SW480 (cell line): ENCODE measurements at regions not wholly inside any gene's neighbourhood (a gene's known extent, or its start where the extent isn't known, plus 50 kb on each side); places are given as distances from the start of the nearest gene placed in this dataset.

ENCODE experiments used
- DNase-seq: peaks from one replicate; pipeline ENCODE4 v3.0.0-alpha.2; 2016; ENCODE audit warnings: low spot score

DNA sequence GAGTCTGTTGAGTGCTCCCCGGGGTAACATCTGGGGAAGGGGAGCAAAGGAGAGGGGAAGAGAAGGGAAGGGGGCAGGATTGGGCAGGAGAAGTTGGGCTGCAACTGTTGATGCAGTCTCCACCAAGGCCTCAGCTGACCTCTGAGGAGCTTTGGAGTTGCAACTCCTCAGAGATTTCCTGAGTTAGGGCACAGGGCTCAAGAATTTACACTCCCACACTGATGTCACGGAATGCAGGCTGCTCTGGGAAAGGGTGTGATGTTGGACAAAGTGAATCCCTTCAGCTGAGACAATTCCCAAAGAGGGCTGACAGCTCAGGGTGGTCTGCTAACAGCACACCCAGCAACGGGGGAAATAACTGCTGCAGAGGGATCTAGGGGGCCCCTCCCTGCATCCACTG is 295.6 kb downstream of the PCNX1 start:
- DNase-seq: no peak

DNA sequence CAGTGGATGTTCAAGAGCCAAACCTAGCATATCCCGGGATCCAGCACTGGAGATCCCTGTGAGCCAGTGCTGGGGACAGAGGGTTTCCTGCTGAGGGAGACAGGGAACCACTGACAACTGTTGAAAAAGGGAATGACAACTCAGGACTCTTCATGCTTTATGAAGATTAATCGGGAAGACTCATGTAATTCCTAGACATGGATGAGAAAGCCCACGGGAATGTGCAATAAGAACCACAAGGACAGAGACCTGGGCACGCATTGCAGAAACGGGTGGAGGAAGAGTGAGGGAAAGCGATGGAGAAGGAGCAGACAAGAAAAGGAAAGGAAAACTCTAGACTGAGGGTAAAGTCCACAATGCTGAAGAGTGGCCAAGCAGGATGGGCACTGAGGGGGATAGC is 296.0 kb downstream of the PCNX1 start:
- DNase-seq: no peak

DNA sequence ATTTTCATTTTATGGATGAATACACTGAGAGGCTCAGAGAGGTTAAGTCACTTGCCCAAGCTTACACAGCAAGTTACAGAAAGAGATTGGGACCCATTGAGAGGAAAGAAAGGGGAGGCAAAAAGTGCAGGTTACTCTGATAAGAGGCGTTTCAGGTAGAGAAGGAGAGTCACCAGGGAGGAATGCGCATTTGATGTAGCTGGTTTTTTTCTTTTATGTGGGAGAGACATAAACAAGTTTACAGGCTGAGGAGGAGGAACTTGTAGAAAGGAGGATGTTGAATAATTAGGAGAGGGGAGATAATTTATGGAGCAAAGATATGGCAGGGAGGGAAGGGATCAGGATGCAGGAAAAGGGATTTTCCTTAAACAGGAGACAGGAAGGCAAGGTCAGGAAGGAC is 297.0 kb downstream of the PCNX1 start:
- peak; percentile 32 for DNase-seq

DNA sequence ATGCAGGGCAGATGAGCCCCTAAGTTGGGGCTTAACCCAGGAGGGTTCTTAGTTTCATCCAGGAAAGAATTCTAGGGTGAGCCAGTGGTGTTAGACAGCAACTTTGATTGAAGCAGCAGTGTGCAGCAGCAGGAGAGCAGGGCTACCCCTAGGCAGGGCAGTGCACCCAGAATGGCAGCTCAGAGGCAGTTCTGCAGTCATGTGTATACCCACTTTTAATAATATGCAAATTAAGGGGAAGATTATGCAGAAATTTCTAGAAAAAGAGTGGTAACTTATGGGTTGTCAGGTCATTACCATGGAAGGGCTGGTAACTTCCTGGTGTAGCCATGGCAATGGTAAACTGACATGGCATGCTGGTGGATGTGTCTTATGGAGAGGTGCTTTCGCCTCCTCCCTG is 297.5 kb downstream of the PCNX1 start:
- no peak for DNase-seq

DNA sequence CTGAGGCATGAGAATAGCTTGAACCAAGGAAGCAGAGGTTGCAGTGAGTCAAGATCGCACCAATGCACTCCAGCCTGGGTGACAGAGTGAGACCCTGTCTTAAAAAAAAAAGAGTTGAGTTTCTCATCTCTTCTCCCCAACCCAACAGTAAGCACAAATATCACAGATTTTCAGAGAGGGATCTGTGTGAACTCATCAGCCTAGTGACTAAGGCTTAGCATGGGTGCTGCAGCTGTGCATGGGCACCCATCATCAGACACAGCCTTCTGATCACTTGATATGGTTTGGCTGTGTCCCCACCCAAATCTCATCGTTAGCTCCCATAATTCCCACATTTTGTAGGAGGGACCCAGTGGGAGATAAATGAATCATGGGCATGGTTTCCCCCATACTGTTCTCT is 298.9 kb downstream of the PCNX1 start:
- DNase-seq: no peak

DNA sequence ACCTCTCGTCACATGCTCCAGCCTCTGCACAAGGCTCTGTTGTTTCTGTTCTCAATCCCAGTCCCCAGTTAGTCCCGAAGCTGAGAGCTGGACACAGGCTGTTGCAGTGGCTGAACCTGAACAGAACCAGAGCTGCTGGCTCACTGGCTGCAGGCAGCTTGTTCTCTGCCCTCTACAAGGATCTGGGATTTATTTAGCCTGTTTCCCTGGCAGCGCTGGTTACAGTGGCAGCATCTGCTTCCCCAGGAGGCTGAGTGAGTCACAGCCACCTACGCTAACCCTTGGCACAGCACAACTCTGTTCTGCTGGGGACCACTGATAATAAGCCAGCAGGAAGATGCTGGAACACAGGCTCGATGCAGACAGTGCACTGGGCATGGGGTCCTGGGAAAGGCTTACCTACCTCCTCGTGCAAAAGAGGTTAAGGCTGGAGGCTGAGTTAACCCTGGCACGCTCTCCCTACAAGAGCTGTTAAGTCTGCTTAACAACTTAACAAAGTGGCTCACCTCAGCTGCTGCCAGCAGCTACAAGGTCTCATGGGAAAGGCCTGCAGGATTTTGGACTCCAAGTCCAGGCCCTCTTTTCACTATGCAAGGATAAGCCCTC is 299.6 kb downstream of the PCNX1 start:
- peak; percentile 54 for DNase-seq

DNA sequence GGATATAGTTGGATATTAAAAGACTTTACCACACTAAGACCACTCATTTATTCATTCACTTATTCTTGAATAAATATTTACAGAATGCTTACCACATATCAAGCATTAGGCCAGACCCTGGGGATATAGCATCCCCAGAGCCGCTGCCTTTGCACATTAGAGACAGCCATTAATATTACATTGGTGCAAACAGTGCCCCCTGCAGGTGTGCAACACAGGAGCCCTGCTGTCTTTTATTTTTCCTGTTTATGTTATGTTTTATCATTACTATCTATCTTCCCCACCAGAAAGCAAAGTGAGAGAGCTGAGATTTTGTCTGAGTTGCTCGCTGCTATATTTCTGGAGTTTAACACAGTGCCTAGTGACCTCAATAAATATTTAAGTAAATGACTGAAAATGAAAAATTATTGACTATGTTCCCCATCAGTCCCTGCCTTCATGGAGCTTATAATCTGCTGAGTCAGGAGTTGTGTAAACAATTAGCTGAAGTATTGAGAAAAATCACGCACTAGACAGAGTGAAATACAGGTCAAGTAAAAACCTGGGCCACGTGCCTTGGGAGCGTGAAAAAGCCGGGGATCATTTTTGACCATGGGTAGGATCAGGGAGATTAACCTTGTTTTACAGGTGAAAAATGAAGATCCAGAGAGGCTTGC is 301.6 kb downstream of the PCNX1 start:
- DNase-seq: no peak

DNA sequence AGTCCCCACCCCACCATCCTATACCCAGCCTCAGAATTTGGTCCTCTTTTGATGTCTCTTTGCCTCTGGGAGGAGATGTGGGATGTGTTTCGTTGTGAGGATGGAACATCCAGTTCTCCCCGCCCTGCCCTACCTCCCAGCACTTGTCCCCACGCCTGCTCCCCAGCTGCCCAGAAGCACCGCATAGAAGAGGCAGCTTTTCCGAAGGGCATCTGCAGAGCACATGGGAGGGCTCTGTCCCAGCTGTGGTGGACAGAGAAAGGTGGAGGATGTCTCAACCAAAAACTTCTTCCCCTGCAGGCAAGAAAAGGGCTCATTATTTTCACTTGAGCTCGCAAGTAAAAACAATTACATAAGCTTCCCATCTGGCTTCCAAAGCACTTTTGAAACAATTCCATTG is 302.6 kb downstream of the PCNX1 start:
- DNase-seq: no peak

DNA sequence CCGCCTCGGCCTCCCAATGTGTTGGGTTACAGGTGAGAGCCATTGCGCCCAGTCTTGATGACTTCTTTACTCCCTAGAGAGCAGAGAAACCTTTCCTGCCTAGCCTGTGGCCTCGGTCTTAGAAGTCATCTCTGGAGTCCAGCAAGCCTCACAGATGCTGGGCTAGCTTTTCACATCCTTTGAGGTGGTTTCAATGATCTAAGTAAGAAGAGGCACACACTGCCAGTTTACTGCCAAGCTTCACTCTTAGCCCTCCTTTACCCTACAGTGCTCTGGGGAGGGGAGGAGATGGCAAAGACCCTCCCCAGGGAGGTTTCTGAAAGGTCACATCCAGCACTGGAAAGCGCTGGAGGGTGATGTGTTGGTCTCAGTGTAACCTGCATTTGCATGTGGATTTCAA is 304.8 kb downstream of the PCNX1 start:
- no peak for DNase-seq

DNA sequence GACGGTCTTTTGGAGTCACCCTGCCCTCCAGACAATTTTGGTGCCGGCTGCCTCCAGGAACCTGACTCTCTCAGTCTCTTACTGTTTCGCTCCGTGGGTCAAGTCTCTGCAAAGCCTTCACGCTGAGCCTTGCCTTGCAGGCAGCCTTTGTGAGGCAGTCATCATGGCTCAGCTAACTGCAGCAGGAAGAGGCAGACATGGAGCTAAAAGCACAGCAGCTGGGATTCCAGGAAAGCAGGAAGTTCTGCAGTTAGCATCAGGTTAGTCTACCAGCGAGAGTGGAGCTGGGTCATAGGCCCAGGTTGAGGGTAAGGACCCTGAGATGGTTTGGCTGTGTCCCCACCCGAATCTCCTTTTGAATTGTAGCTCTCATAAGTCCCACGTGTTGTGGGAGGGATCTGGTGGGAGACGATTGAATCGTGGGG is 305.4 kb downstream of the PCNX1 start:
- no peak for DNase-seq

DNA sequence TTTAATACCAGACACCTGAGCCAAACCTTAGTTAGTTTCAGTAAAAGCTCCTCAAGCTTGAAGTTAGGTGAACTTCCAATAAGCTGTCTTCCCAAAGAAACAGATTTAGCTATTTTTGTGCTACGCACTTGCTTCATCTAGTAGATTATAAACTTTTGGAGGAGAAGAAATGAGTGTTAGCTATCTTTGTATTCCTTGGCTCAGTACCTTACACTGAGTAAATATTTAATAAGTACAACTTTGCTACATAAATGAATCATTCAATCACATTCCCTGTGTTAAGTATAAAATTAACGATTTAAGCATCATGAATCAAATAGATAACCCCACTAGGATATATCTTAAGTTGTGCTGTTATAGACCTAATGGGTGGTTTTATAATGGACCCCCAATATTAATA is 307.0 kb downstream of the PCNX1 start:
- DNase-seq: no peak

DNA sequence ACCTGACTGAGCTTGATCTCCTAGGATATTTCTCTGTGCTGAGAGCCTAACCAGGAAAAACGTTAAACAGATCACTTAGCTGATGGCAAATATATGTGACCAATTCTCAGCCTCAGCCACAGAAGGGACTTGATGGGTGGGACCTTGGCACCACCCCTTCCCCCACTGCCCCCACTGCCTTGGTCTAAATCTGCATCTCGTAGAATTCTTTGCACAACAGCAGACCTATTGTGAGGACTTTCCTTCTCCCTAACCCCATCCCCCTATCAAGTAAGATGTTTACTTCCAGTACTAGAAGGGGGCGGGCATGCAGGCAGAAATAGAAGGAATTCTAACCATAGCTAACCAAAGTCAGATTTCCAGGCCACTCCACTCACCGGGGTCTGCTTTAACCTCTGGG is 313.2 kb downstream of the PCNX1 start:
- no peak for DNase-seq

DNA sequence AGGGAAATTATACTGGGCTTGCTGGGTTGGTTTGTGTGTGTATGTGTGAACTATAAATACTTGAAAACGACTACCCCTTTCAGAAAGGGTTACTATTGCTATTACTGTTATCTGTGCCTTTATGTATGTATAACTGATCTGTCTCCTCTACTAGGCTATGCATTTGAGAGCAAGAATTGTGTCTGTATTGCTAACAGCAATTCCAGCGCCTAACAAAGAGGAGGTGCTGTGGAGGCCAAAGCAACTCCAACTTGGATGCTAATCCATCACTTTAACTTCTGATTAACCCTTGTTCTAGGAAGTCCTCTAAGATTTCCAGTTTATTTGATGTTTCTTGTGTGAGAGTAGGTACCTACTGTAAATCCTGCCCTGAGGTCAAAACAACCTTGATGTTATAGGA is 313.9 kb downstream of the PCNX1 start:
- no peak for DNase-seq

DNA sequence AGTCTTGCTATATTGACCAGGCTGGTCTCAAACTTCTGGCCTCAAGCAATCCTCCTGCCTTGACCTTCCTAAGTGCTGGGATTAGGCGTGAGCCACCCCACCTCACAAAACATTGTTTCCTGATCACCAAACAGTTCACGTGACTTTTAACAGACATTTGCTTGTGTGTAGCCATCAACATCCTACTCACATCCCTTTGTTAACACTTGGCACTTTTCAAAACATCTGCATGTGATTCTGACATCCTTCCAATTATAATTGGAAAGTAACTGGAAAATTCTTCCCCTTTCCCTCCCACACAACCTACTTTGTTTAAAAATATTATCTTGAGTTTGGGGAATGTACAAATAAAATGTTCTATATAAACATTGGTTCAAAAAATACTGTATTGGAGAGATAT is 317.9 kb downstream of the PCNX1 start:
- DNase-seq: no peak

DNA sequence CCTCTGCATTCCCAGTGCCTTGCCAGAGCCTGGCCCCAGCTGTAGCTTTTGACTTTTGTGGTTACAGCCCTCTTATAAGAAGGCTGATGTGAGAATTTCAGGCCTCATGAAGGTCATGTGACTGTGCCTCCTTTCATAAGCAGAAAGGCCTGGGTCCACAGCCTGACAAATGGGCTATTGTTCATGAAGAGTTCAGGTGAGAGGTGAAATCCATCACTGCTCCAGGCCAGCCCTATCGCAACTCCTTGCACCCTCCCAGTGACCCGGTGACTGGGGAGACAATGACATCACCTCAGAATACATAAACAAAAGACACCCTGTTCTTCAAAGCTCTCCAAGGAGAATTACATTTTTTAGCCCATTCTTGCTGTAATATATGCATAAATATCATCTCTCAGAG is 321.5 kb downstream of the PCNX1 start:
- peak; percentile 57 for DNase-seq

DNA sequence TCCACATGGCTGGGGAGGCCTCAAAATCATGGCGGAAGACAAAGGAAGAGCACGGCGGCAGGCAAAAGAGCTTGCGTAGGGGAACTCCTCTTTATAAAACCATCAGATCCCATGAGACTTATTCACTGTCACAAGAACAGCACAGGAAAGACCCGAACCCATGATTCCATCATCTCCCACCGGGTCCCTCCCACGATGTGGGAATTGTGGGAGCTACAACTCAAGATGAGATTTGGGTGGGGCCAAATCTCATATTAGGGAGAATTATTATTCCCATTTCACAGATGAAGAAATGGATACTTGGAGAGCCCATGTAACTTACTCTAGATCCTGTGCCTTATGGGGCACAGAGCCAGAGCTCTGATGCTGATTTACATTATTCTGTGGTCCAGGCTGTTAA is 322.6 kb downstream of the PCNX1 start:
- DNase-seq: no peak

DNA sequence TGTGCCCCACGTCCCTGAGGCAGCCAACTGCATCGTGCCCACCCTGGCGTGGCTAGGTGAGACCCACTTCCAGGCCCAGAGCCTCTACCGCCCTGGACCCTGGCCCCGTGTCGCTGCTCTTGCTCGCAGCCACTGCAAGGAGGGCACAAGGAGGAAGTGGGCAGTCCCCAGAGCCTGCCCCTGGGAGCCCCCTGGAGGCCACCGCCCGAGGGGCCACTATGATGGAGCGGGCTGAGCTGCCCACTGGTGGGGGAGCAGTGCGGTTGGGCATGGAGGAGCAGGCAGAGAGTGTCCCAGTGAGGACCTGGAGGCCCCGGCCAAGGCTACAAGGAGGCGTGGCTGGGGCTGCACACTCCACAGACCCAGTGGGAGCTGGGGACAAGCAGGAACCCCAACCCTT is 323.6 kb downstream of the PCNX1 start:
- no peak for DNase-seq

DNA sequence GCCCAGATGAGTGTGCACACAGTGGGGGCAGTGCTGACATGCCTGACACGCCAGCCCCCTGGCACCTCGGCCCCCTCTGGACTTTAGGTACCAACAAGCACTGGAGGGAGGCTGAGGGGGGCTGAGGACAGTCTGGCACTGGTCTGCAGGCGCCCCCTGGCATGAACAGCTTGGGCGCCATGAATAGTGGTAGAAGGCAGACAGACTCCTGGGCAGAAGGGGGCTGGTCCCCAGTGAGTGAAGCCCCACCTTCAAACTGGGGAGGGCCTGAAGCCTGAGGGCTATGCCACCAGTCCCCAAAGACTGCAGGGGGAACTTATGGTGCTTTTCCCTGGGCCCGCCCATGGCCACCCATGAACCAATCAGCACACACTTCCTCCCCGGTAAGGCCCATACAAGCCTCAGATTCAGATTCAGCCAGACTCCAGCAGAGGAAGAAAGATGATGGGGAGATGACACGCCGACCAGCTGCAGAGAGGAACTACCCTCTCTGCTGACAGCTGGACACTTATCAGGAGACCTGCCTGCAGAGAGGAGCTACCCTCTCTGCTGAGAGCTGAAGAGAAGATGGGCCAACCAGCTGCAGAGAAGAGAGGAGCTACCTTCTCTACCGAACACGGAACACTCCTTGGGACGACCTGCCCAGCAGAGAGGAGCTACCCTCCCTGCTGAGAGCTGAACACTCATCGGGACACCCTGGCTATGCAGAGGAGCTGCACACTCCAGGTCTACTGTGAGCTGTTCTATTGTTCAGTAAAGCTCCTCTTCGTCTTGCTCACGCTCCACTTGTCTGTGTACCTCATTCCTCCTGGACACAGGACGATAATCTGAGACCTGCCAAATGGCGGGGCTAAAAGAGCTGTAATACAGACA is 324.5 kb downstream of the PCNX1 start:
- no peak for DNase-seq

DNA sequence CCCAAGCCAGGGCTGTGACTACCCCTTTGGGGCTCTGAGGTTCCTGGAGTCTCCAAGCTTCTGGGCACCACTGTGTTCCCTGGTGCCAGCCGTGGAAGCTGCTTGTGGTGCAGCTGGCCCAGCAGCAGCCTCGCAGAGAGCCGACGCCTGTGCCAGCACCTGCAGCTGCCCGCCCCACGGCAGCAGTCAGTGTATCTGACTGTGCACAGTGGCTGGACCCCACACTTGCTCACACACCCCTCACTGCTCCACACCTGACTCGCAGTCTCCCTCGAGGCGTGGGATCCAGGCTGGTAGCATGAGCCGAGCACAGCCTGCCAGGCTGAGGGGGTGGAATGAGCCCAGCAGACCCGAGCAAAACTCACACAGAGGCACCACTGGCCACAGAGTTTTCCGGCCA is 325.2 kb downstream of the PCNX1 start:
- no peak for DNase-seq

DNA sequence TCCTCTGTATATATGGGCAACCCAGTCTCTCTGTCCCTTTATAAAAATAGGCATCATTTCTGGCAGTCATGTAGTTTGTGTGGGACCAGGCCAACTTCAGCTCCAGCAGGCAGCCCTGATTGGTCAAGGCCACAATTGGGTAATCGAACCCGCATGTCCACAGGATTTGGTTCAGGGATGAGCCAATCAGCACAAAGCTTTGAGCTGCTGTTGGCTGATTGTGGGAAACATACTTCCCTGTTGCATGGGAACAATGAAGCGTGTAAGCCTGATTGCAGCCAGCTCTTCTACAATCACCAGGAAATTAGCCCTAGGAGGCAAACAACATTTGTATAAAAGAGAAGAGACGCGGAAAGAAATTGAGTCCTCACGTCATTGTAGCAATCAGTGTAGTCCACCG is 328.6 kb downstream of the PCNX1 start:
- no peak for DNase-seq

DNA sequence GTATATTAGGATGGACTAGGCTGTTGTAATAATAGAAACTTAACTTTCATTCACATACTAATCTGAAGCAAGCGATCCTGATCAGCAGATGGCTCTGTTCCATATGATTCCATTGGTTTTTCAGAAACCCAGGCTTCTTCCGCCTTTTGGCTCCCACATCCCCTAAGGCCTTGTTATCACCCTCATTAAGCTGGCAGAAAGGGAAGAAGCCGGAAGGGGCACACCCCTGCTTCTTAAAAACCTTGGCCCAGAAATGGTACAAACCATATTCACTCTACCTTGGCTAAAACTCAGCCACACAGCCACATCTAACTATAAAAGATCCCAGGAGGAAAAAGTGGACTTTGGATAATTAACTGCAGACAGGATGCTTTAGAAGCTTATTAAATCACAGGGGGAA is 329.2 kb downstream of the PCNX1 start:
- no peak for DNase-seq

DNA sequence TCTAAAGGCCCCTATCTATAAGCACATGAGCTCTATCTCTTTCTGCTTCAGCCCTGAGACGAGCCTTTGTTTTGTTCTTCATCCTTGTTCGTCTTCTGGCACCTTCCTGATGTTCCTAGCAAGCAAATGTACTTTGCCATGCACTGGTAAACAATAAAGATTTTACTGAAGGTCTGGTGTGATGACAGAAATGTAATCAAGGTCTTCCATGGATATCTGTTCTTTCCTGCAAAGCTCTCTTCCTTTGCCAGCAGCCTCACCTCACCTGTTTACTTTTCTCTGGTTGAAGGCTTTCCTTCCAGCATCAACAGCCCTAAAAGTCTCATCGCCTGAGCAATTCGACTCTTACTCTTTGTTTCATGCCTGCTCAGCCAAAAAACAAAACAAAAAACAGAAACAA is 330.3 kb downstream of the PCNX1 start:
- no peak for DNase-seq

DNA sequence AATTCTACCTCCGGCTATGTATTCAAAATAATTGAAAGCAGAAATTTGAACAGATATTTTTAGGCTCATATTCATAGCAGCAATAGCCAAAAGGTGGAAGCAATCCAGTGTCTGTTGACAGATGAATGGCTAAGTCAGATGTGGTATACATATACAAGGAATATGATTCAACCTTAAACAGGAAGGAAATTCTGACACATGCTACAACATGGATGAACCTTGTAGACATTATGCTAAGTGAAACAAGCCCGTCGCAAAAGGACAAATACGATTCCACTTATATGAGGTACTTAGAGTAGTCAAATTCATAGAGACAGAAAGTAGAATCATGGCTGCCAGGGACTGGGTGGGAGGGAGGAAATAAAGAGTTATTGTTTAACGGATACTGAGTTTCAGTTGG is 331.6 kb downstream of the PCNX1 start:
- no peak for DNase-seq
